HepG2 (cell line): ENCODE measurements at regions not wholly inside any gene's neighbourhood (a gene's known extent, or its start where the extent isn't known, plus 50 kb on each side); places are given as distances from the start of the nearest gene placed in this dataset.

Experiments used
- ATAC-seq: fragments of 200-7000 bp; cut with Tn5 transposase; 3 replicates; pipeline ENCODE4 v1.9.1; 2020; ENCODE audit warnings: mild to moderate bottlenecking, moderate library complexity
- BruUV-seq: library from RNA; stranded (reverse); fragments of 400-500 nt; replicated peaks from 2 replicates; lab custom pipeline; 2021; lab: Mats Ljungman, UMichigan
- CTCF ChIA-PET: fragments of 300-600 bp; formaldehyde crosslinking; extraction: SDS; loops from one replicate; lab custom pipeline; 2021; ENCODE audit warnings: low total read pairs, inconsistent platforms, low intra/inter-chr PET ratio; lab: Yijun Ruan, JAX
- POLR2A ChIA-PET: fragments of 350-600 bp; sonication (Branson Sonifier 250); formaldehyde crosslinking; loops from one replicate; lab custom pipeline; 2020; ENCODE audit warnings: antibody characterized with exemption, inconsistent platforms; lab: Yijun Ruan, JAX
- DNase-seq: peaks from one replicate; pipeline ENCODE4 v3.0.0-alpha.2; 2015; ENCODE audit warnings: low spot score
- FAIRE-seq: peaks from 3 replicates; lab custom pipeline; 2011; peaks lifted over from hg19 to GRCh38; lab: Jason Lieb, UNC
- H2AFZ ChIP-seq: one replicate; pipeline ENCODE4 v1.6.1; 2011; ENCODE audit warnings: low read length, inconsistent platforms
- H3K27ac ChIP-seq: fragments of 300-600 bp; 3 replicates; pipeline ENCODE4 v1.8.0; 2011; ENCODE audit warnings: mixed run types, mild to moderate bottlenecking, mixed read lengths, low read length, inconsistent platforms; ENCODE audit not compliant: insufficient read depth; ENCODE audit errors: extremely low read length
- H3K27me3 ChIP-seq, 2 experiments: fragments of 200-600 bp in 1 of 2; 2 replicates in 1 of 2; 3 replicates in 1 of 2; pipeline versions ENCODE4 v1.6.0 to v1.8.0; 2011; ENCODE audit warnings: low read length in 2 of 2, mild to moderate bottlenecking in 2 of 2, moderate library complexity in 2 of 2, inconsistent platforms in 1 of 2; ENCODE audit not compliant: insufficient read depth in 2 of 2, control insufficient read depth in 1 of 2
- H3K36me3 ChIP-seq, 2 experiments: fragments of 200-600 bp in 1 of 2; replicated peaks in 1 of 2; 2 replicates in 1 of 2; 3 replicates in 1 of 2; pipeline versions ENCODE4 v1.5.1 to v1.8.0; 2011; ENCODE audit warnings: low read length in 2 of 2, inconsistent platforms in 1 of 2; ENCODE audit not compliant: insufficient read depth in 2 of 2, control insufficient read depth in 1 of 2
- H3K4me1 ChIP-seq: 2 replicates; pipeline ENCODE4 v1.5.1; 2012; ENCODE audit warnings: low read length, inconsistent platforms; ENCODE audit not compliant: insufficient read depth
- H3K4me2 ChIP-seq: 2 replicates; pipeline ENCODE4 v1.6.0; 2011; ENCODE audit warnings: low read depth, low read length, inconsistent platforms
- H3K4me3 ChIP-seq, 3 experiments: fragments of 200-600 bp in 1 of 3; sonication (generic), shearing (Covaris generic) in 1 of 3; replicated peaks in 1 of 3; 2 replicates each; pipeline ENCODE4 v1.5.1; 2011 to 2016; ENCODE audit warnings: low read length in 3 of 3, inconsistent platforms in 2 of 3, low read depth in 2 of 3, mild to moderate bottlenecking in 2 of 3, control low read depth in 1 of 3, mixed read lengths in 1 of 3; ENCODE audit not compliant: insufficient read depth in 1 of 3
- H3K79me2 ChIP-seq: one replicate; pipeline ENCODE4 v1.6.1; 2011; ENCODE audit warnings: low read length, inconsistent platforms; ENCODE audit not compliant: insufficient read depth
- H3K9ac ChIP-seq: 2 replicates; pipeline ENCODE4 v1.6.0; 2011; ENCODE audit warnings: mild to moderate bottlenecking, low read depth, low read length, inconsistent platforms; ENCODE audit not compliant: insufficient read depth
- H3K9me3 ChIP-seq: 2 replicates; pipeline ENCODE4 v1.5.1; 2012; ENCODE audit warnings: mild to moderate bottlenecking, low read length
- H4K20me1 ChIP-seq: 2 replicates; pipeline ENCODE4 v1.6.0; 2011; ENCODE audit warnings: inconsistent platforms, mild to moderate bottlenecking, low read length, moderate library complexity; ENCODE audit not compliant: insufficient read depth
- ADNP ChIP-seq: sonication (generic); formaldehyde crosslinking; IDR thresholded peaks from 2 replicates; pipeline ENCODE4 v1.4.0; 2020; ENCODE audit warnings: missing genetic modification reagents
- CEBPB ChIP-seq: IDR thresholded peaks from 2 replicates; pipeline ENCODE4 v1.6.1; 2011; ENCODE audit warnings: low read depth, low read length, improper control_type of control experiment, borderline replicate concordance
- IKZF5 ChIP-seq: IDR thresholded peaks from 2 replicates; pipeline ENCODE4 v1.6.1; 2018; ENCODE audit warnings: missing genetic modification reagents, mild to moderate bottlenecking, missing compliant biosample characterization
- IRF2 ChIP-seq: IDR thresholded peaks from 2 replicates; pipeline ENCODE4 v1.6.1; 2018; ENCODE audit warnings: missing genetic modification reagents, missing compliant biosample characterization
- TP53 ChIP-seq: sonication (generic); formaldehyde crosslinking; conservative IDR thresholded peaks from 2 replicates; pipeline ENCODE4 v1.4.0; 2020; ENCODE audit warnings: missing genetic modification reagents
- ZNF317 ChIP-seq: sonication (generic); formaldehyde crosslinking; IDR thresholded peaks from 2 replicates; pipeline ENCODE4 v1.5.0; 2020; ENCODE audit warnings: mild to moderate bottlenecking, missing genetic modification reagents
- WGBS: methylation state at CpG from one replicate; pipeline ENCODE4 v1.1.6; 2017; ENCODE audit warnings: low lambda C conversion rate; 5-methylcytosine and 5-hydroxymethylcytosine counted together
- in situ Hi-C: cut with HindIII; loops from 2 replicates; pipeline ENCODE4 v1.10.0; 2017; ENCODE audit warnings: low pct_unique_long_range_greater_than_20kb; ENCODE audit not compliant: extremely low pct_ligation_motif_present
- intact Hi-C: fragments of 100-400 bp; cut with micrococcal nuclease; formaldehyde crosslinking; loops from one replicate; pipeline ENCODE4 v1.10.0; 2022; ENCODE audit not compliant: unreplicated experiment

DNA sequence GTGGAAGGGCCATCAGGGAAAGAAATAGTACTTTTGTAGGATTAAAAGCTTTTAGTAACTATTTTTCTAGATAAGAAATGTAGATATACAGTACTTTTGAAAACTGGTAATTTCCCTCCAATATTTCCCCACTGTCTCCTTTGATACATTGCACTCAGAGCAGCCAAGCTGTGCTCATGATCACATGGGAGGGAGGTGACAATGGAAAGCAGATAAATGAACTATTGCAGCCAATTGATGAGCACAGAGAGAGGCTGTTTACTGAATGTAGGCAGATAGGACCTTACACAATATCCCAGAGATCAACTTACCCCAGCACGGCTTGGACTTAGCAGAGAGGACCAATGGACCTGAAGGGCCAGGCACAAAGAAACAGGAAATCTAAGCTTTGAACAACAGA, 178.0 kb upstream of the NREP start:
- POLR2A ChIA-PET = no interaction called here
- in situ Hi-C loops = no loop called here
- peak; percentile 62; the same call in 1 of the 2 replicates for TF ChIP-seq ZNF317 (CRISPR knock-in tag)
- no peak for TF ChIP-seq IRF2 (CRISPR knock-in tag)
- no peak for TF ChIP-seq ADNP (CRISPR knock-in tag)
- TF ChIP-seq TP53 = no peak
- TF ChIP-seq, all 625 proteins: peak for 1
- Histone ChIP-seq H3K9ac (no peak overlapping the region), H3K4me2 (no peak overlapping the region), H4K20me1 (no peaks in the 10 kb centered on the region), H3K27ac (no peak overlapping the region), H3K79me2 (no peaks in the 10 kb centered on the region), H3K36me3 (no peaks in the 10 kb centered on the region), H3K27me3 (no peaks in the 10 kb centered on the region), H2AFZ (no peak overlapping the region), H3K4me1 (no peaks in the 10 kb centered on the region), H3K9me3 (no peaks in the 10 kb centered on the region), H3K4me3 (no peak overlapping the region)
- intact Hi-C loops = no loop called here
- no peak for DNase-seq
- CTCF ChIA-PET = no interaction called here
- no peak for FAIRE-seq
- WGBS = 0% methylated on average over 1 of the region's 1 CpG
- peak; percentile 41; the same call in 1 of the 3 replicates for ATAC-seq
- no TSS peak for BruUV-seq

- Histone ChIP-seq H3K36me3 (no peaks in the 10 kb centered on the region), H3K9ac (no peak overlapping the region), H3K9me3 (no peaks in the 10 kb centered on the region), H3K27me3 (no peaks in the 10 kb centered on the region), H4K20me1 (no peaks in the 10 kb centered on the region), H3K4me3 (no peak overlapping the region), H3K4me1 (no peaks in the 10 kb centered on the region), H3K79me2 (no peaks in the 10 kb centered on the region), H3K4me2 (no peak overlapping the region), H3K27ac (no peak overlapping the region), H2AFZ (no peak overlapping the region)
- BruUV-seq = no TSS peak
- TF ChIP-seq IKZF5 (CRISPR knock-in tag) (no peak), CEBPB (peak; percentile 46; the same call in 1 of the 2 replicates)
- FAIRE-seq = no peak
- POLR2A ChIA-PET = no interaction called here
- in situ Hi-C loops (no loop called here), intact Hi-C loops (no loop called here)
- ATAC-seq = no peak
- WGBS = no CpG with 5 or more reads among the region's 2 CpGs
- CTCF ChIA-PET = no interaction called here
- DNase-seq = no peak
Measured at GRCh38 chr5:111934511-111934910, 177.5 kb upstream of the NREP start.
